Activated gamma-delta T cell treated with anti-CD3 and anti-CD28 coated beads, Interleukin-2, amount 50 U/mL, for 16 hours (primary cell): ENCODE measurements at regions not wholly inside any gene's neighbourhood (a gene's known extent, or its start where the extent isn't known, plus 50 kb on each side); places are given as distances from the start of the nearest gene placed in this dataset.

Experiments used
- DNase-seq: peaks from one replicate; pipeline ENCODE4 v3.0.0-alpha.2; 2020; ENCODE audit warnings: low read depth

DNA sequence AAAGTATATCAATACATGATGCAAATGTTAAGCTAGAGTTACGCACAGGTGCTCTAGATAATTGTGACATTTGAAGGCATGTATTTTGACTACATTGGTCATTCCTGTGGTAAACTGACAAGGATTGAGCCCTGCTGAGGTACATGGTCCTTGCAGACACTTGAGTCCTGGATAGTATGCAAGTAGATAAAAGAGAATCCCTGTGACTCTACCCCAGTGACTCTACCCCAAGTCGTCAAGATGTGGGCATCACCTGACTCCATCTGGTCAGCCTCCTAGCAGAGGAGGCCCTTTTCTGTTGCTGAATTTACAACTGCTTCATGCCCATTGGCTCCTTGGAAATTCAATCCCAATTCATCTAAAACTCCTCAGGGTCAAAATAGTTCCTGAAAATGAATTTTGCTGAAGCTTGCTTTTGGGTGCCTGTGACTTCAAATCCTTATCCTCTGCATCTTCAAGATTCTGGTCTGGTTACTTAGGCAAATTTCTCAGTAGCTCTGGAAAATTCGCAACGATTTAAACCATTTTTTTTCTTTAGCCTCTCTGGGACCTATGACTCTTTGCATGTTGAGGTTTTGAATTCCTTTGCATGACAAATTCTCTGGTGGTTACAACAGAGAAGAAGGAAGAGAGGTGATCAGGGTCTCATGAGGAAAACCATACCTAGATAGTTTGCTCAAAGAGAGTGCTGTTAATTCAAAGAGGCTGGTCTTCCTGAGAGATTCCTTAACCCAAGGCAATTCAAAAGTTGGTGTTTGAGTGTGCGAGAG, 422.1 kb downstream of the FGF9 start:
- no peak for DNase-seq

GRCh38 chr13:22095794-22096193, 424.9 kb downstream of the FGF9 start:
- no peak for DNase-seq

DNA sequence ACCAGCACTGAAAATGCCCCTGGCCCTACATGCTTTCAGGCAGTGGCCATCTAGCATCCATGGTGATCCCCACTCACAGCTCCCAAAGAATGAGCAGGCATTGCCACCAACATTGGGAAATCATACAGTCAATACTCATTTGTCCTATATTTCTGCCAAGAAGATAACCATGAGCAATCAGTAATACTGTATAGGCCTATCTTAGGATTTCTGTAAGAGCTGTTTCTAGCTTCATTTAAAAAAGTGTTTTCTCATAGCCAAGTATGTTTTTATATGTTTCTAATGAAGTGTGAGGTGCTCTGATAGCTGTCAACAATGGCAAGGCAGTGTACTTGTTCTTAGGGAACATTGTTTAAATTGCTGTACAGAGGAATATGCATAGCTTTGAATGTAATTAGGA, 428.7 kb downstream of the FGF9 start:
- no peak for DNase-seq

- DNase-seq, result no peak
Observed at GRCh38 chr13:22102271-22102670, 431.4 kb downstream of the FGF9 start.

DNA sequence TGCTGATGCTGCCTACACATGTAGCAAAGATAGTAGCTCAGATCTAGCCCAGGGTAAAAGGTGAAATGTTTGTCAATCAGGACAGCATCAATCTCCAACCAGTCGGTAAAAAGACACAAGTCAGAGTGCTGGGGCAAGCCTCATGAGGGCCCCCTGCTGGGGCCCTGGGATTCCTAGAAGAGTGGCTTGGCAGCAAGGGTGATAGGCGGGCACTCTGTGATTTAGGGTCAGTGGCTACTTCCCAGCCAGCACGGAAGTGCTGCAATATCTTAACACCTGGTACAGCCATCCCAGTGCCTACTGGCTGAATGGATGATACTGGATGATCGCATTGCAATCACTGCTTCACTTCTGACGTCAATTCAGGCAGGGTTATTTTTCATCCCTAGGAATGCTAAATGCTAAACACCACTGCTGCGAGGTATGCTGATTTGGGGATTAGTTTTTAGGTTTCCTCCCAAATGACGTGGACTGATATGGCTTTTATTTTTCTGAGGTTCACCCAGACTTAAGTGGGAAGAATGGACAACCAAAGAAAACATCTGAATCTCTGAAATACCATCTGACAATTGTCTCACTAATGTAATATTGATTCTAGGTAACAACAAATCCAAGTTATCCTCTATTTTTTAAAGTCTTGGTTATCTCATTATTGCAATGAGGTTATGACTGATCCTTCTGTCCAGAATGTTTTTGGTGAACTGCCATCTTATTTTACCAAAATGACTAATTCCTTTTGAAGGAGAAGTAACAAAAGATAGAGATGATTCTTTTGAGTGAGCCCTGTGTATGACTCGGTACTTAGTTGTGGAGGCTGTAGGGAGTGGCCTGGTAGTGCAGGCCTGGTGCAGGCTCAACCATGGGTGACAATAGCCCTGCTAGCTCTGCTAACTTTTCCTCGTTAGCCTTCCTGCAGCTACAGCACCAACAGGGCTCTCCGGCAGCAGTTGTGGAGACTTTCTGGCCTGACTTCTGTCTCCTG, 432.5 kb downstream of the FGF9 start:
- DNase-seq, result no peak

DNA sequence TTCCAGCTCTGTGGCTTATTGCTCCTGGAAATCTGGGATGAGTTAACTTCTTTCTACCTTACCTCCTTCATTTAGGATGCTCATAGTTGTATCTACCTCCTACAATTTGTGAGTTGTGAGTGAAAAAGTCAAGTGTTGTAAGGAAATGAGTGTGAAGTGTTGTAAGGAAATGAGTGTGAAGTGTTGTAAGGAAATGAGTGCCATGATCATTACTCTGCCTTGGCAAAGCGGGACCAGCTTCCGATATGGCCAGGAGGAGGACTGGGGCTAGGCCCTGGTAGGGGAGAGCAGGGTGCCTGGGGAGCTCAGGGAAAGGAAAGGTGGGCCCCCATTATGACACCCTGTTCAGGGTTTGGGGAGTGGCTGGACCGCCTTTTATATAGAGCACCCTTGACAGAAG, 435.2 kb downstream of the FGF9 start:
- no peak for DNase-seq

DNA sequence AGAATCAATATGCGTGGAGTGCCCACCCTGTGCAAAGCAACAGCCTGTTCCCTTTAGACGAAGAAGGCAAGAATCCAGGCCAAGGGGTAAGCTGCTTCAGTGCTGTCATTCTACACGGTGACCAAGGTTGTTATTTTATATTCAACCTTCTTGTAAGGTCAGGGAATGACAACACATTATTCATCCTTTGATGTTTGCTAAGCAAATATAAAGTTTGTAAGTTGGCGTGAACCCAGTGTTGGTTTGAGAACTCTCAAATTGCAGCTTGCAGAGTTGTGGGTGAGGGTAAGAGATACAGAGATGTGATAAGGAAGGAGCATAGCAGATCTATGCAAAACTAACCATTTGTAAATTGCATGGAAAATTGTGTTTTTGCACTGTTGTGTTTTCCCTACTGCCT, 436.7 kb downstream of the FGF9 start:
- no peak for DNase-seq

DNA sequence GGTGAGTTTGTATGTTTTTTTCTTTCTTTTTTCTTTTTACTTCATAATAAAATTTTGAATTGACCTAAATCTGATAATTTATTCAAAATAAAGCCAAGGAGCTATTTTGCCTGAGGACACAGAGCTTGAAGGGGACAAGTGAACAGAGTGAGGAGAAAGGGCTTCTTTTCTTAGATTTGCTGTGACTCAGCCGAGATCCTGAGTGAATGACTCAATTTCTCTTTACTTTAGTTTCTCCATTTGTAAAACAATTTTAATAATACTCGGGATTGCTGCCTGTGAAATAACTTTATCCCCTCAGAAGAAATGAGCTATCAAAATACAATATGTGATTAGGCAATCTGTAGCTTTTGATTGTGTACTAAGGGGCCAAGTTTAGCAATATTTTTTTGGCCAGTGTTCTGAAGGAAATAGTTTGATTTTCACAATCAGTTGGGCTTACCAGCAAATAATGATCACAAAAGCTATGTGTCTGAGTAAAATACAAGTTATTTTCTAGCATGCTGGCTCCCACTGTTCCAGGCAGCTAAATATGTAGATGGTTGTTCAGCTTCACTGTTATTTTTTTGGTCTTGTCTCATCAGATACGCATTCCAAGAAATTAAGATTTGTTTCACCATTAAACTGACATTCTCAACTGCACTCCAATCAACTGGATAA, 437.5 kb downstream of the FGF9 start:
- DNase-seq, result no peak

GRCh38 chr13:22108979-22109378, 438.1 kb downstream of the FGF9 start:
- DNase-seq, result no peak

- DNase-seq, result no peak
Observed at GRCh38 chr13:22110368-22110767, 439.5 kb downstream of the FGF9 start.

DNA sequence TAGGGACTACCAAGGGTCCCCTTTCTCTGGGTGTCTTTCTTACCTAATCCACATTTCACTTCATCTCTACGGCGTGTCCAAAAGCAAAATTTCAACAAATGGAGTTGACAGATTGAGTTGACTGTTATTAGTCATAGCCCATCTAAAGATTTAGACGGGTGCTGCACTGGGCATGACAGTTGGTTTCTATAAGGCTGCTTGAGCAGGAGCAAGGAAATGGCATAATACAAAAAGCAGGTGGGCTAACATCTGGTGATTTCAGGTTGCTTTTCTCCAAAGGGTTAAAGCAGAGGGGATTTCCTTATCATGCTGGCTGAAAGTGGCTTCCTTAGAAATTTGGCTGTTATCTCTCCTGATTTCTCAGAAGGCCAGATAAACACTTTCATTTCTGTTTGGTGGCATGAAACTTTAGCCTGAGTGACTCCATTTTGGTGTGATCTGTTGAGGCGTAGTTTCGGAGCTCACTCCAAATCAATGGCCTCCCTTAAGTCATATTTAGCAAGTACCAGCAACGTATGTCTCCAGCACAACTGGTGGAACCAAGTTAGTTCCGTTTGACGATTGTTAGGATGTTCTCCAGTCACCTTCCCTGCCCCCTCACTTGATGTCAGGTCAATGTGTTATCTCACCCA, 440.4 kb downstream of the FGF9 start:
- no peak for DNase-seq

DNA sequence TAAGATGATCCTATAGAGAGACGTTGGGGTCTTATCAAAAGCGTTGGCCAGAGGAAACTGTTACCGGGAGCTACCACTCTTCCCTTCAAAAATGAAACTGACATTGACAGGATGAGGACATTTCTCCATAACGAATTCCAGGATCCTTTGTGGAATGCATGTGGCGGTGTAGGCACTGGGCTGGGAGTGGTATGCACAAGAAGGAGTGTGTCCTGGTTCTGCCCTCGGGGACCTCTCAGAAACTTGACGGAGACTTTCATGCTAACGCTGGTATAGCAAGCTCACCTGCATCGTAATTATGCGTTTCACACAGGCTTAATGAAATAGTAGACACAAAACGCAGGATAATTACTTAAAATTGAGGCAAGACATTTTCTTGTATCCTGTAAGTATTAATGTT, 441.1 kb downstream of the FGF9 start:
- DNase-seq, result no peak

- no peak for DNase-seq
Observed at GRCh38 chr13:22112956-22113745, 442.3 kb downstream of the FGF9 start.

DNA sequence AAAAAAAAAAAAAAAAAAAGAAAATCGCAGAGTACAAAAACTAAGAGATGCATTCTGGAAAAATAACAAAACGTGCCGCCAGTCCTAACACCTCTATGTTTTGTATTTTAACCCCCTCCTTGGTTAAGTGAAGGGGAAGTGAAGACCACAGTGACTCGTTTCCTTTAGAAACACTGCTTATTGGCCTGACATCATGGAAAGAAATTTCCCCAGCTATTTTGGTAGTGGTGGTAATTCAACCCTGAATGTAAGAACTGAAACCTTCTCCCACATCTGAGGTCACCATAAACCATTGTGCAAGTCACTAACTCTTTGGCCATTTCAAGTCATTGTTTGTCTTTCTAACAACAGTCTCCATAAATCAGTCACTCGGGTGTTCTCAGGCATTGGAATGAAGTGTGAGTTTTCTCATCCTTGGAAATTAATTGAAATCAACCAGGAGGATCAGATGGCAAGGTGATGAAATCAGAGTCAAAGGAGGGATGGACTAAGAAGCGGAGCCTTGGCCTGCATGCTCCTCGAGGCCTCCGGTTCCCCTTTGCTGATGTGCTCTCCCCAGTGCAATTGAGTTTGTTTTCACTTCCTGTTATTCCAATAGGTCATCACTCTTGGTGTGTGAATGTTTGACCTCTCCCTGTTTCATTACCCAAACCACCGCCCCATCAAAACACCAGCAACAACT, 443.9 kb downstream of the FGF9 start:
- peak; percentile 42 for DNase-seq

DNA sequence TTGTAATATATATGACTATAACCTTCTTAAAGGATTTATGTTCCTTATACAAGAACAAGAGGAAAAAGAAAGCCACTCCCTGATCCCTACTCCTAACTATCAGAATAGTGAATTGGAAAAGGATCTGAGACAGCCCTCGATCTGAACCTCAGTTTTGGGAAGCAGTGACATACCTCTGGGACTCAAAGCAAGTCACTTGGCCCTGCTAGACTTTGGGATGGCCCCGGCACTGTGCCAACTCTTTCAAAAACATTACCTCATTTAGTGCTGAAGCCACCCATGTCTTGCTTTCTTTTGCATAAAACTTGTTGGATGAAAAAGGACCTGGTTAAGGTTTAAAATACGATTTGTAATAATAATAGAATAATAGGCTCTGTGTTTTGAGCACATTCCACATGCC, 447.3 kb downstream of the FGF9 start:
- no peak for DNase-seq

- DNase-seq, result no peak
Observed at GRCh38 chr13:22120646-22121045, 449.8 kb downstream of the FGF9 start.

GRCh38 chr13:22121146-22121739, 450.4 kb downstream of the FGF9 start:
- DNase-seq, result no peak

- no peak for DNase-seq
Observed at GRCh38 chr13:22126433-22127021, 455.7 kb downstream of the FGF9 start.

- DNase-seq, result no peak
Observed at GRCh38 chr13:22127277-22128164, 456.6 kb downstream of the FGF9 start.
